GM18502 (cell line): ENCODE measurements at regions not wholly inside any gene's neighbourhood (a gene's known extent, or its start where the extent isn't known, plus 50 kb on each side); places are given as distances from the start of the nearest gene placed in this dataset.

Experiments
- ATAC-seq: cut with Tn5 transposase; IDR thresholded peaks from one replicate; pipeline ENCODE4 v1.9.1; 2021; ENCODE audit warnings: mild to moderate bottlenecking; ENCODE audit not compliant: unreplicated experiment, poor library complexity

DNA sequence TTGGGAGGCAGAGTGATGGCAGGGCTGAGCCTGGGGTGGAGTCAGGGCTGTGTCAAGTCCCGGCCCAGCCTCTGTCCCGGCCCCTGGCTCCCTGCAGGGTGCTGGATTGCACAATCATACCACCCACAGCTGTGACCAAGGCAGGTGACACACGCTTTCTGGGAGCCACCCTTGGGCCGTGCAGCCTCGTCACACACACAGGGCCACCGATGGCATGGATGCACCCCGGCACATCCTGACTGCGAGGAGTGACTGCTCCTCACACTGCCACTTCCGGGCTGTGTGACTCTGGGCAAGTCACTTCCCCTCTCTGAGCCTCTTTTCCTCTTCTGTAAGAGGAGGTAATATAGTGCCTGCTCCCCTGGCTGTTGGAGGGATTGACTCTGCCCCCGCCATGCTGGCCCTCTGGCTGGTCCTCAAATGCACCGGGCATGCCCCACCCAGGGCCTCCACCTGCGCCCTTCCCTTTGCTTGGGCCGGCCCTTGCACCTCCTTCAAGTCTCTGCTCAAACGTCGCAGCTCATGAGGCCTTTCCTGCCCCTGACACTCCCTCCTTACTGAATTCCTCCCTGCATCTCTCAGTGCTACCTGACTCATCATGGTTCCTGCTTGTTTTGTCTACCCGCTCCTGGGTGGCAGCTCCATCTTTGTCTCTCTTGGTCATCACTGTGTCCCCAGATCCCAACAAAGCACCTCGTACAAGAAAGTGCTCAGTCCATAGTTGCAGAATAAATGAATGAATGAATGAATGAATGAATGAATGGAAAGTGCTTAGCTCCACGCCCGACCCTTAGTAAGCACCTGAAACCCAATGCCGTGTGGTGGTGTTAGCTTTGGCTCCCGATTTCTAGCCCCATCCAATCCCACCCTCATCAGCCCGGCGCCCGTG lies 93.5 kb downstream of the CEBPB start:
- ATAC-seq = no peak

DNA sequence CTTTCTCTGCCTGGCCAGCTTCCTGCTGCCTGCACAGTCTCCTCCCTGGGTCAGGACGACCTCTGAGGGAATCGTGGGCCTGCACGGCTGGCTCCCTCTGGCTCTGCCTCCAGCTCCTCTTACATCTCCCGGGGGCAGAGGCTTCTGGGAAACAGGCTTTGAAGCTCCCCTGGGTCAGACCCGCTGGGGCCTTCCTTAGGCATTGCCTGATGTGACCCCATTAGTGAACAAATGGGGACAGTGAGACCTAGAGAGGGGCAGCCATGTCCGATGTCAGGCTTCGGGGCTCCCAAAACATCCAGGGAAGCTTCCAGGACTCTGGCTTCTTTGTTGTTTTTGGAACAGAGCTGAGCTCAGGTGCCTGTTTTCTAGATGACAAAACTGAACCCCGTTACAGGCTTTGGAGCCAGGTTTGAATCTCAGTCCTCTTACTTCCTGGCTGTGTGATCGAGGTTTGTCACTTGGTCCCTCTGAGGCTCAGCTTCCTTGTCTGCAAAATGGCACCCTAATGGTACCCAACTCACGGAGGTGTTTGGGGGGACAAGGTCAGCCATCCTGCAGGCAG lies 94.3 kb downstream of the CEBPB start:
- ATAC-seq = no peak

DNA sequence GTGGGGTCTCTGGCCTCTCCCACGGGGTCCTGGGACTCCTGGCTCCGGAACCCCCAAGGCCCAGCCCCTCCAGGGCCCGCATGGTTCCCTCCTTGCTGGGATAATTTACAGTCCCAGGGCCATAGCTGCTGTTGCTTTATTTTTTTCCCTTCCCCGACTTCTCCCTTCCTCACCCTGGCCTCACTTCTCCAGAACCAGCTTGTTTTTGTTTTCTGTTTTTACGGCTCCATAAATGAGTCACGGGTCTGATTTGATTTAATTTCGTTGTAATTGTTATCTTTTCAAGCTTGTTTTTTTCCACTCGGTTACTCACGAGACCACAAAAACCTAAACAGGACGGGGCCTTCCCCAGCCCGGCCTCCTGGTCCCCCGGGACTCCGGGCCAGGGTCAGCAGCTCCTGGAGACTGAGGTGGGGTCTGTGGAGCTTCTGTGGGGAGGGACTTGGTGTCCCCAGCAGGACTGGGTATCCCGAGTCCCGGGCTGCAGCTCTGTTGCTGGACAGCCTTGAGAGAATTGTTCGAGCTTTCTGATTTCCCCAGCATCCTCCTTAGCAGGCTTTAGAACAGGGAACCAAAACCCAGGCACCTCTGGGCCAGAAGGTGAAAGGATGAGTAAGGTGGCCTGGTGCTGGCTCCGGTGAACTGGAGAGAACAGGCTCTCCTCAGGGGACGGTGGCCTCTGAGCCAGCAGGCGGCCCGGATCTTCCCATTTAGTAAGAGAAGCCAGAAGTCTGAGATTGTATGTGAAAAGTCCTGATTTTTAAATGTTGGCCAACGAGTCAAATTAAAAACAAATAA lies 94.9 kb downstream of the CEBPB start:
- peak; percentile 62 for ATAC-seq

DNA sequence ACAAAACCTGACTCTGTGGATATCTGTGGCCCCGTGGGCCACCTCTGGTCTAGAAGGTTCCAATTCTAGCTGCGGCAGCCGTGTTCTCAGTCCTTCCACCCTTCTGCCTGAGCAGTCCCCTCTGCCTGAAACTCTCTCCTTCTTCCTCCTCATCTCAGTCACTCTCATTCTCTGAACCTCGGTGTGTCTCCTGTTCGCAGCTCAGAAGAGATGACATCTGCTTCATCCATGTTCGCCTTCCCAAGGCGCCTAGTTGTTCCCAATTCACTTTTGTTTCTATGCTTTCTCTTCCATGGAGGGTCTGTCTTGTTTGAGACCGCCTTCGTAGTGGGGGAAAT lies 95.5 kb downstream of the CEBPB start:
- ATAC-seq = peak; percentile 41

DNA sequence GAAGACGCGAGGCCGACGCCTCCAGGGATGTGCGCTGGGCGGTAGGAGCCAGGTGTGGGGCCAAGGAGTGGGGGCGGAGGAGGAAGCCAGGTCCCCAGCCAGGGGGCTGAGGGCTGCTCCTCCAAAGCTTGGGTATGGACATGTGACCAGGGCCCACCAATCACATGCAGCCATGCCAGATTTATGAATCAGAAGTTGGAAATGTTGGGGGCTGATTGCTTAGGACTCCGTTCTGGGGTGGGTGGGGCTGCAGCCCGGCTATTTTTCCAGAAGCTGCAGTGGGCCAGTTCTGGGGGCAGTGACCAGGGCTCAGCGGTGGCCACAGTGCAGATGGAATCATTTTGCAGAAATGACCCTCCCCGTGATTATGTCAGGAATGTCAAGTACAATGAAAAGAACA lies 96.0 kb downstream of the CEBPB start:
- ATAC-seq = peak; percentile 36

DNA sequence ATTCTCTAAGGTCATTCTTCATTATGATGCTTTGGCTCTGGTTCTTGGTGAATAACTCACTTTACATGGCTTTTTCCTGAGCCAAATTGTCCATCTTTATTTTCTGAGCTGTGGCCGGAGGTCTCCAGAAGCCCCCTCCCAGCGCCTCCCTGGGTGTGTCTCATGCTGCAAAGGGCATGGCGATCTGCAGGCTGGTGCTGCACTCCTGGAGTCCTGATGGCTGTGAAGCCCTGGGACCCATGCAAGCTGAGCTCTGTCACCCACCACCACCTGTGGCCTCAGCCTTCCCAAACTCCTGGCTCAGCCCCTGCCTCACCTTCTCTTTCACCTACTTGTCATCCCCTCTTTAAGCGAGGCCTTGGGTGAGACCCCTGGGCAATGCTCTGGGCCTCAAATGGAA lies 96.9 kb downstream of the CEBPB start:
- no peak for ATAC-seq

DNA sequence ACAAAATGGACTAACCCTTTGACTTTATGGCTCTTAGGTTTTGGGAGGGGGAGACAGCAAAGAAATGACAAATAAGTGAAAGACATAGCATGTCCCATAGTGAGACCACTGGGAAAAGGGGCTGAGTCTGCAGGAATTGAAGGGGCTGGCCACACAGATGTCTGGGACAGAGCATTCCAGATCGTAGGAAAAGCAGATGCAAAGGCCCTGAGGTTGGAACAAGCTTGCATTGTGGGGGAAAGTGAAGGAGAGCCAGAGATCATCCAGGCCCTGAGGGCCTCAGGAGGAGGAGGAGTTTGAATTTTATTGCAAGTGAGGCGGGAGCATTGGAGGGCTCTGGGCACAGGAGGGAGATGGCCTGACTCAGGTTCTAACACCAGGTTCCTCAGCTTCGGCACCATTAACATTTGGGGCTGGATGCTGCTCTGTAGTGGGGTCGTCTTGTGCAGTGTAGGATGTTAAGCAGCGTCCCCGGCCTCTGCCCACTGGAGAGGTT lies 97.5 kb downstream of the CEBPB start:
- ATAC-seq = no peak

DNA sequence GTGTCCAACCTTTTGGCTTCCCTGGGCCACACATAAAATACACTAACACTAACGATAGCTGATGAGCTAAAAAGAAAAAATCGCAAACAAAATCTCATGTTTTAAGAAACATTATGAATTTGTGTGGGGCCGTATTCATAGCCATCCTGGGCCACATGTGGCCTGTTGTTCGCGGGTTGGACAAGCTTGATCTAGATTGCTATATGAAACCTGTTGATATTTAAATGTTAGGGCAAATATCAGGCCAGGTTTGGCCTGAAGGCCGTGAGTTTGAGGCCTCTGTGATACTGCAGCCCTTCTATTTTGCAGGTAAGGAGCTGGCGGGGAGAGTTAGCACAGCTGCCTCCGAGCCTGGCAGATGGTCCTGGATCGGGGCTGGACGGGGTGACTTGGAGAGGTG lies 99.0 kb downstream of the CEBPB start:
- no peak for ATAC-seq

DNA sequence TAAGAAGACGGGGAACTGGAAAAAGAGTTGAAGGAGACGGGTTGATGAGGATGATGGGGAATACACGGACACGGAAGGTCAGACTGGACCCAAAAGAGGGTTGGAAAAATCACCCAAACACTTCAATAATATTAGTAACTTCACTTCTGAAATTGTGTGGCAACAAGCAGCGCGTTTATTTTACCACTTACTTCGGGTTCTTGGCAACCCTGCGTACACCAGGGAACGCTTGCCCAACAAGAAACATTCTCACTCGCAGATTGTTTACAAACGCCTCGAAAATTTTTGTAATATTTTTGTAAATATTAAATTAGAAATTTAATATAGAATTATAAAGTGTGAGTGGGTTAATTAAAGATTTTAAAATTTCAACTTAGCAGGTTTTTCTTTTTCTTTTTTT lies 99.5 kb downstream of the CEBPB start:
- no peak for ATAC-seq

DNA sequence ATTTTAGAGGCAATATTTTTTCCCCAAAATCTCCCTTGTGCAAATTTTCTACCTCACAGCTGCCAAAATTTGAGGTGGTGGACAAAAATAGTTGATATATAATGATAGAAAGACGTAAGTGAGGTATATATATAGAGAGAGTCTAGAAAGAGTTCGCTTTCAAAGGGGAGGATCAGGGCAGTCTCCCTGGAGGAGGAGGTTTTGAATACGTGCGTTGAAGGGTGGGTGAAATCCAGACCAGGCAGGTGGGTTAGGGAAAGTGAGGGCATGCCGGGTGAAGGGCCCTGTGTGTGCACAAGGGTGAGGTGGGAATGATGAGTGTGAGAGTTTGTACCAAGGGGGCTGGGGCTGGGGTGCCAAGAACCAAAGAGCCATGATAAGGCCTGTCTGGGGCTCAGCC lies 100.2 kb downstream of the CEBPB start:
- ATAC-seq = no peak

DNA sequence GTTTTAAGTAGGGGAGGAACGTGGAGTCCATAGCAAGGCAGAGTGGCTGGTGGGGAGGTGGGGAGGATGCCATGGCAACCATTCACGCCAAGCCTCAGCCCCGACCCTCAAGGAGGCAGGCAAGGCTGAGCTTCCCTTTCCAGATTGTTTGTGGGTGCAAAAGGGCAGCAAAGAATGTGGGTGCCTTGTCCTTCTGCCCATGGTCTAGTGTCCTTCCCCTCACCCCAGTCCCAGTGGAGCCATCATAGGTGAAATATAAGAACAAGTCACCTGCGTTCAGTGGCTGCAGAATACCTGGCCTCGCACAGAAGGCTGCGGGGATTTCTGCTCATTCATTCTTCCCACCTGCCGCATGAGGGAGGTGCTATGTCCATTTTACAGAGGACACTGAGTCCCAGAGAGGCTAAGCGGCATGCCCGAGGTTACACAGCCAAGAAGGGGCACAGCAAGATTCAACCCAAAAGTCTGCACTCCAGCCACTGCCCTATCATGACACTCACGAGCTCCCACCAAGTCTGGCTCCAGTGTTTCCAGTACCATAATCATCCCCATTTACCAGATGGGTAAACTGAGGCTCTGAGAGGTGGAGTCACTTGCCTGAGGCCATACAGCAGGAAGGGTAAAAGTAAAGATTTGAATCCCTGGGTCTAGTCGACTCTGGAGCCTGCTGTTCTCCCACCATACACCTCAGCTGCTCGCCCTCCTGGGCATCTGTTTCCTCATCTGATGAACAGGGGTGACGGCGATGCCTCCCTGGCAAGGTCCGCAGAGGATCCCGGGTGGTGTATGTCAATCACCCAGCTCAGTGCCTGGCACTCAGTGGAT lies 100.8 kb downstream of the CEBPB start:
- no peak for ATAC-seq

DNA sequence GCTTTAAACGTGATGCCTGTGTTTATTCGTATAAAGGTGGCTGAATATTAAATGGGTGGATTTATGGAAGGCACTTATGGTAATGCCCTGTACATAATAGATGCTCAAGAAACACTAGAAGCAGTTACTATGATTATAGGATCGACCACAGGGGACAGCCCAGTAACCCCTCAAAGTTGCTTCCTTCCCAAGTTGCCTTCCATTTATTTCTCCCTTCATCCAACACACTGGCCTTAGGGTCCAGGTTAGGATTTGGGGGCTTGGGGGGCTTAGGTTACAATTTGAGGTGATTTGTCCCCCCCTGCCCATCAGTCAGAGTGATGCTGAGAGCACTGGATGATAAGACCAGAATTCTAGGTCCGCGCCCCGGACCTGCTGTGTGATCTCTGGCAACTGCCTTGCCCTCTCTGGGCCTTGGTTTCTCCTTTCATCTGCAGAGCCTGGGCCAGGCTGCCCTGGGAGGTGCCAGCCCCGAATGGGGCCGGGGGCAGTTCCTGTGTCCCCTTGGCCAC lies 101.5 kb downstream of the CEBPB start:
- ATAC-seq = no peak

DNA sequence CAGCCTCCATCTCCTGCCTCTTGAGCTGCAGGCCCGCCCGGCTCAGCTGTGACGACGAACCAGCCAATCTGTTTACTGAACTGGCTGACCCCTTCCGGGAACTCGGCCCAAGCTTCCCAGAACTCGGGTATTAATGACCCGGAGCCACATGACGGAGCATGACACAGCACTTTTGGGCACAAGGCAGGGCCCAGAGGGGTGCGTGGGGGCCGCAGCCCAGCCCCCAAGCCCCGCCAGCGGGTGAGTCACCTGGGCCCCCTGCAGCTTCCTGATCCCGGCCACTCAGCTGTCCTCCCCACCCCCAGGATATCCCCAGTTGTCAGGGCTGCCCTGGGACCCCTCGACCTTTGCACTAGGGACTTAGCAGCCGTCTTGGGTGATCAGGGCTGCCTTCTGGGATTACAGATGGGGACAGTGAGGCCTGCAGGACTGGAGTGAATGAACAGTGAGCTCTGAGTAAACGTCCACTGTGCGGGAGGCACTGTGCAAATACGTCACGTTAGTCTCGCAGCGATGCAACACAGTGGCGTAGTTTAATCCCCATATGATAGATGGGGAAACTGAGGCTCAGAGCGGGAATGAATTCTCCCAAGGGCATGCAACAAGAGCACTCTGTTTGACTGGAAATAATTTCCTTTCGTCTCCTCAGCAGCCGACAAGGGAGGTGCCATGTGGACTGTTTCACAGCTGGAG lies 102.1 kb downstream of the CEBPB start:
- ATAC-seq = no peak

DNA sequence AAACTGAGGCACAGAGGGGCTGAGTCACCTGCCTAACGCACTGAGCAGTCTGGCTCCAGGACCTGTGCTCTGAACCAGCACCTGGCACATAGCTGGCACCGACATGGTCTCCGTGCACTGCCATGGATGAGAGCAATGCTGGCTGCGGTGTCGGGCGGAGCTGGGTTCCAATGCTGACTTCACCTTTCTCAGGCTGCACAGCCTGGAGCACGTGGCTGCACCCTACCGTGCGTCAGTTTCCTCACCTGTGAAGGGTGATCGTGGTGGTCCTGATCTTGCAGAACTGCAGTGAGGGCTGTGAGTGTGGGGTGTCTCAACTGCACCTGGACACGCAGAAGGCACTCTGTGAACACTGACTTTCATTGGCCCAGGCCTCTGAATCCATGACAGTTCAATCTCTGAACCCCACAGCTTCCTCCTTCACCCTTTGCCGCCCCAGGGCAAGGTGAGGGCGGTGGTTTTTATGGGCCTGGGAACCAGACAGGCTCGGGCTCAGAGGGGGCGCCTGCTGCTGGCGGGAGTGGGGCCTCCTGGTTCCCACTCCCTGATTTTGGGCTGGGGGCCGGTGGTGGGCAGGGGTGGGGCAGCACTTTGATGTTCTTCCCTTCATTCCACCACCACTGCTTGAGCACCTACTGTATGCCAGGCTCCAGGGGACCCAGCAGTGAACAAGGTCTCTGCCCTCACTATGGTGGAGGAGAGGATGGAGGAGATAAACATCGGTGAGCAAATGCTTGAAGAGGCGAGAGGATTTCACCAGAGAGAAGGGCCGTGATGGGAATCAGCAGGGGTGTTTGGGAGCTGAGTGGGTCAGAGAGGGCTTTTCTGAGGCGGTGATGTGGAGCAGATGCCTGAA lies 102.9 kb downstream of the CEBPB start:
- no peak for ATAC-seq

DNA sequence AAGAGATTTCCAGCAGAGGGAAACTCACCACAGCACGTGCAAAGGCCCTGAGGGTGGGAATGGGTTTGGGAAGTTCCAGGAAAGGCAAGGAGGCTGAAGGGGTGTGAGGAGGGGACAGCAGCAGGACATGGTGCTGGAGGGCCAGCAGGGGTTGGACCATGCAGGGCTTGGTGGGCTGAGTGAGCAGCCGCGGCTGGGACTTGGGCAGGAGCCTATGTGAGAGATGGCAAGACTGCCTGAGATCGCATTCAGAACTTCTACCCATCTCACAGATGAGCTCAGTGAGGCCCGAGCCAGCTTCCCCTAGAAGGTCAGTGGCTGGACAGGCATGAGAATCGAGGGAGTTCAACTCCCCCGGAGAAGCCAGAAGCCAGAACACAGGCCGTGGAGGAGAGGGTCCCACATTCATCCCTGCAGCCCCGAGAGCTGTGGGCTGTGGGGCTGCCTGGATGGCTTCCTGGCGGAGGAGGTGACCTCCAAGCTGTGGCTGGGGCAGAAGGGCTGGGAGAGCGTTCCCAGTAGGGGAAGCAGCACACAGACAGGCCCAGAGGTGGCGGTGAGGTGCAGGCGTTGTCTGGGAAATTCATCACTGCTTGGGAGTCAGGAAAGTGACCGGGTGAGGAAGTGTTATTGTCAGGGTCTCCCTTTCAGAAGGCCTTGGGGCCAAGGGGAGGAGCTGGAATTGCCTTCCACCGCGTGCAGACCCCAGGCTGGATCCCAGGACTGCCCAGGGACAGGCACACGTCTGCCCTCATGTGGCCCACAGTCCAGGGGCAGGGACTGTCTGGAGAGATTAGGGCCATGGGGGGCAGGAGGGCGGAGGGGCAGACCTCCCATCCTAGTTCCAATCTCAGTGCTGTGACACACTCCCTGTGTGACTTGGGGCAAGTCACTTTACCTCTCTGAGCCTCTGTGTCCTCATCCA lies 103.8 kb downstream of the CEBPB start:
- no peak for ATAC-seq

DNA sequence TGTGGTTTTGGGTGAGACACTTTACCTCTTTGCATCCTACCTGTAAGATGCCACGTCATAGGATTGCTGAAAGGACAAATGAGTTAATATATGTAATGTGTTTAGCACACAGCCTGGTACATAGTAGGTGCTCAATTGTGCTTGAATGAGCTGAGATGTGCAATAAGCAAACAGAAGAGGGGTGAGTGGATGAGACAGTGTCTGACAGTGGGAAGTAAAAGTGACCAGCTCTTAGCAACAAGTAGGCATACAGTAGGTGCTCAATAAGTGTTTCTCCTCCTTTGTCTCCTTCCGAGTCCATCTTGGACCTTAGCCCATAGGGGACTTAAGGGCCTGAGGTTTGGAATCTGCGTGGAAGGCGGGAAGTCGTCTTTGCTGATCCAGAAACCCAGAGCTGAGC lies 104.7 kb downstream of the CEBPB start:
- no peak for ATAC-seq

DNA sequence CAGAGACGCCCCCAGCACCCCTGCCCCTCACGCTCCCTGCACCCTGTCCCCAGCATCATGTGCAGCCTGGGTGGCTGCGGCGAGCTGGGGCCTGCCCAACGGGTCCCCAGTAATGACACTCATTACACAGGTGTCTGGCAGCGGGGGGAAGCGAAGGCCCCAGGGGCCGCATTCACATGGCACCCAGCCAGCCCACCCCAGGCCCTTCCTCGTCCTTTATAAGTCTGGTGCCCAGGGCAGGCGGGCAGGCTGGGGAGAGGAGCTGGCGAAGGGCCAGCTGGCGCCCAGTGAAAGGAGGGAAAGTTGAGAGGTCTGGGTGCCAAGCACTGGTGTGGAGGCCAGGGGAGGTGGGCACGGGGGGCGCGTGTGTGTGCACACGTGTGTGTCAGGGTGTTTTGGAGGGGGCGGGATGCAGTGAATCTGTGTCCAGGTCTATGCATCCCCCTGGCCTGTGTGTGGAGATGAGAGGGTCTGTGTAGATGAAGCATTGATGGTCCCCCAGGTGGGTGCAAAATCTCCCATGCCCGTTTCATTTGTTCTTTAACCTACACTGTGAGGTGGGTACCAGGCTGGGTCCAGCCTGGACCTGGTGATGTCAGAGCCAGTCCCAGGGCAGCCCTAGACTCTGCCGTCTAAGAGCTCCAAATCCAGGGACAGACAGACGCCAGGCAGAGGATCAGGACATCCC lies 105.3 kb downstream of the CEBPB start:
- no peak for ATAC-seq
